BJ (cell line): ENCODE measurements at regions not wholly inside any gene's neighbourhood (a gene's known extent, or its start where the extent isn't known, plus 50 kb on each side); places are given as distances from the start of the nearest gene placed in this dataset.

ENCODE experiments used
- CTCF ChIA-PET: fragments of 350-600 bp; formaldehyde crosslinking; extraction: SDS; loops from one replicate; lab custom pipeline; 2021; ENCODE audit warnings: antibody characterized with exemption, inconsistent platforms; lab: Yijun Ruan, JAX
- POLR2A ChIA-PET: fragments of 300-600 bp; sonication (Branson Sonifier 250); formaldehyde crosslinking; extraction: SDS; loops from one replicate; lab custom pipeline; 2021; ENCODE audit warnings: antibody characterized with exemption; lab: Charles Lee
- DNase-seq: peaks from one replicate; pipeline ENCODE4 v3.0.0-alpha.2; 2011; ENCODE audit warnings: low read depth
- H3K27me3 ChIP-seq: 2 replicates; pipeline ENCODE4 v1.6.0; 2011; ENCODE audit warnings: low read length; ENCODE audit not compliant: control insufficient read depth, insufficient read depth
- H3K36me3 ChIP-seq: 2 replicates; pipeline ENCODE4 v1.5.1; 2011; ENCODE audit warnings: low read length; ENCODE audit not compliant: control insufficient read depth, insufficient read depth
- H3K4me3 ChIP-seq: 2 replicates; pipeline ENCODE4 v1.5.1; 2011; ENCODE audit warnings: low read depth, mild to moderate bottlenecking, control low read depth, low read length
- CTCF ChIP-seq: IDR thresholded peaks from 2 replicates; pipeline ENCODE4 v1.5.1; 2011; ENCODE audit warnings: low read depth, mild to moderate bottlenecking, control low read depth, inconsistent platforms, low read length, moderate library complexity; ENCODE audit not compliant: insufficient read depth

DNA sequence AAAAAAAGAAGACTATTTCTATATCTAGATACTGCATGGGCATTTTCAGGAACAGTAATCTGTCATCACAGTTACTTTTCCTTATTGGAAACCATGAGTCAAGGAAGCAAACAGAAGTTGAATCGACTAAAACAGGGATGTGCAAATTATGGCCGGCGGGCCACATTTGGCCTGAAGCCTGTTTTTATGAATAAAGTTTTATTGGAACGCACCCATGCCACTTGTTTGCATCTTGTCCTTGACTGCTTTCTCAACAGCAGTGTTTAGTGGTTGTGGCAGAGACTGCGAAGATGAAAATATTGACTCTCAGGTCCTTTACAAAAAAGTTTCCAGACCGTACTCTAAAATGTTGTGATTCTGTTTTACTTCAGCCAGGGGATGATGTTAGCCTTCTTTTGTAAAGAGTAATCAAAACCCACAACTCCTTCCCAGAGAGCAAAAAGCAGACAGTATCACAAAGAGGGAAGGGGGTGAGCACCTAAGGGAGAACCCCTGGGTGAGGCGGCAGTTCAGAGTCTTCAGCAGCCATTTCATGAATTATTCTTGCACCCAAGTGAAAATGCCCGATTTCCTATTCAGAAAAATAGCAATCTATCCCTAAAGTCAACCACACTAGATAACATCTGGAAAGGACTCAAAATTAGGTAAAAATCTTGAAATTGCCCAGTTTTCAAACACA is 190.4 kb downstream of the MYLK4 start:
- Histone ChIP-seq H3K27me3 (peaks cover 2% of the 10 kb centered on the region; the same call in 1 of the 2 replicates), H3K4me3 (no peak overlapping the region), H3K36me3 (no peaks in the 10 kb centered on the region)
- no peak for DNase-seq
- CTCF ChIA-PET = interaction anchor here (1.1 kb wide), 1 partner anchor 34 kb away, joined by 4 read pairs; no protein-coding TSS in a partner anchor
- no peak for TF ChIP-seq CTCF
- POLR2A ChIA-PET = no interaction called here

GRCh38 chr6:2558861-2559801 is 191.6 kb downstream of the MYLK4 start:
- H3K4me3 ChIP-seq = no peak overlapping the region
- POLR2A ChIA-PET = no interaction called here
- H3K36me3 ChIP-seq = no peaks in the 10 kb centered on the region
- DNase-seq = no peak
- no peak for TF ChIP-seq CTCF
- CTCF ChIA-PET = interaction anchor here (0.6 to 1.1 kb wide), 3 partner anchors 33 to 267 kb away, joined by 3 to 4 read pairs (median 3); no protein-coding TSS in a partner anchor
- peaks cover 2% of the 10 kb centered on the region; the same call in 1 of the 2 replicates for H3K27me3 ChIP-seq

- ChIA-PET CTCF (interaction anchor here (0.6 to 1.0 kb wide), 2 partner anchors 77 to 266 kb away, joined by 3 read pairs; no protein-coding TSS in a partner anchor), POLR2A (no interaction called here)
- Histone ChIP-seq H3K27me3 (peaks cover 2% of the 10 kb centered on the region; the same call in 1 of the 2 replicates), H3K4me3 (no peak overlapping the region), H3K36me3 (no peaks in the 10 kb centered on the region)
- no peak for TF ChIP-seq CTCF
- no peak for DNase-seq
These were observed 192.5 kb downstream of the MYLK4 start for GRCh38 chr6:2558098-2558680.

GRCh38 chr6:2557181-2557720 is 193.5 kb downstream of the MYLK4 start:
- H3K36me3 ChIP-seq = no peaks in the 10 kb centered on the region
- H3K4me3 ChIP-seq = no peak overlapping the region
- no peak for DNase-seq
- no peak for TF ChIP-seq CTCF
- ChIA-PET CTCF (no interaction called here), POLR2A (no interaction called here)
- H3K27me3 ChIP-seq = peaks cover 2% of the 10 kb centered on the region; the same call in 1 of the 2 replicates
